ENCODE measurements at regions not wholly inside any gene's neighbourhood (a gene's known extent, or its start where the extent isn't known, plus 50 kb on each side); places are given as distances from the start of the nearest gene placed in this dataset.

DNA sequence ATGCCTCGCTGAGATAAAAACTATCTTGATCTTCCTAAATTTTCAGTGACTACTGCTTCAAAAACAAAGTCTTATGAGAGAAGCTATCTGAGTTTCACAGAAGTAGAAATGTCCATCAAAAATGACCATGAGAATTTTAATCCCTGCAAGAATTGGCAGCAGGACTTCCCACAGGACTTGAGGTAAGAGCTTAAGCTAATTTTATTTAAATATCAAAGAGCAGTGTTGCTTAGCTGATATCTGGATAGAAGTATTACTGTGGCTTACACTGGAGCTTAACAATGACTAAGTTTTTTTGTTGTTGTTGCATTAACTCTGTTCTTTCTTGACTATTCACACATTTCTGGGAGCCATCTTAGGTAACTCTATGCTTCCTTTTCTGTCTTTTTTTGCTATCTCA is 60.8 kb upstream of the EPHA3 start:
- no peak for TF ChIP-seq POLR2A (IDR thresholded peaks at IDR 0.05; ENCODE audit: low read length)
- TF ChIP-seq GATA1 (IDR thresholded peaks at IDR 0.05; ENCODE audit: low read depth, low read length): no peak
- DNase-seq: no peak

DNA sequence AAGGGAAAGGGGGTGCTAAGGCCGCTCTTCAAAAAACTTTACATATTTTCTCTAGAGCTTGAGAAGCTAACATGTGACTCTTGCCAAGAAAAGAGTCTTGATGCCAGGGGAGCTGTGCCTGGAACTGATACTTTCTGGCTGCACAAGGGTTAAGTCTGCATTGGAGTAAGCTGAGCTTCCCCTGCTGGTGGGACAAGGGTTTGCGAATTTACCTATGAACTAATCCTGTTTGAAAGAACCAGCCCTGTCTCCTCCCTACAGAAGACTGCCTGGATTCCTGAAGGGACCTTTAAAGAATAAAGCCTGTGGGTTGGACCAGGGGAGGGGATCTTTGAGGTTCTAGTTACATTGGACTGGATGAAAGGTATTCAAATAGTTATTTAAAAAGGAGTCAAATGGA is 58.3 kb upstream of the EPHA3 start:
- peak; percentile 7 to 8 for DNase-seq
- TF ChIP-seq GATA1 (IDR thresholded peaks at IDR 0.05; ENCODE audit: low read depth, low read length): no peak
- no peak for TF ChIP-seq POLR2A (IDR thresholded peaks at IDR 0.05; ENCODE audit: low read length)

DNA sequence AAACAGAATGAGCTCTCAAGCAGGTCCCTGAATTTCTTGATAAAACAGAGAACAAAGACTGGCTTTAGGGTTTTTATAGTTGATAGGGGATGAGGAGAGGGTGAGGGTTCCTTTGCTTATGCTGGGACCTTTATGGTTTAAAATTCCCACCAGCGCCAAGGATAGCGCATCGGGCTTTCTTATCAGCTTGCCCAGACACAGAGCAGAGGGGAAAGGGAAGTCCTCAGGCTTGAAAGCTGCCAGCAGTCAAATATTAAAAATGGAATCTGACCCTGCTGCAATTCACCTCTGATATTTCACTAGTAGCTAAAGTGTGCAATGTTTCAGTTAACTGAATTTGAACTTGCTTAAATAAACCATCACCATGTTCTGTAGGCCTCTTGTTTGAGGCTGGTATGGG is 55.0 kb upstream of the EPHA3 start:
- no peak for TF ChIP-seq GATA1 (IDR thresholded peaks at IDR 0.05; ENCODE audit: low read depth, low read length)
- TF ChIP-seq POLR2A (IDR thresholded peaks at IDR 0.05; ENCODE audit: low read length): no peak
- no peak for DNase-seq

- TF ChIP-seq POLR2A (IDR thresholded peaks at IDR 0.05; ENCODE audit: low read length): no peak
- no peak for TF ChIP-seq GATA1 (IDR thresholded peaks at IDR 0.05; ENCODE audit: low read depth, low read length)
- no peak for DNase-seq
Observed at GRCh38 chr3:89057398-89057797, 50.0 kb upstream of the EPHA3 start.

Data from erythroblast (primary cell).